Endothelial cell of umbilical vein (primary cell): ENCODE measurements at regions not wholly inside any gene's neighbourhood (a gene's known extent, or its start where the extent isn't known, plus 50 kb on each side); places are given as distances from the start of the nearest gene placed in this dataset.

ENCODE experiments used
- EZH2 ChIP-seq: IDR thresholded peaks from 2 replicates; pipeline ENCODE4 v1.6.1; 2012; ENCODE audit warnings: borderline replicate concordance, low read depth, mild to moderate bottlenecking, moderate library complexity, low read length, inconsistent platforms; ENCODE audit not compliant: severe bottlenecking
- MYC ChIP-seq: IDR thresholded peaks from one replicate; pipeline ENCODE4 v1.6.1; 2011; ENCODE audit warnings: mild to moderate bottlenecking, low read depth, low read length
- POLR2A ChIP-seq: IDR thresholded peaks from 2 replicates; pipeline ENCODE4 v1.6.1; 2012; ENCODE audit warnings: low read depth, mild to moderate bottlenecking, control low read depth, low read length
- POLR2AphosphoS5 ChIP-seq: IDR thresholded peaks from 2 replicates; pipeline ENCODE4 v1.6.1; 2012; ENCODE audit warnings: low read depth, mild to moderate bottlenecking, control low read depth, low read length, moderate library complexity; ENCODE audit not compliant: insufficient read depth
- TF ChIP-seq, protein P1 (sequence below), 2 donors: IDR thresholded peaks; 1 replicate in 1 of 2; 2 replicates in 1 of 2; pipeline ENCODE4 v1.5.1; 2011; ENCODE audit warnings: low read length in 2 of 2, mild to moderate bottlenecking in 2 of 2, moderate library complexity in 2 of 2, control low read depth in 1 of 2, inconsistent platforms in 1 of 2, low read depth in 1 of 2; ENCODE audit not compliant: insufficient read depth in 1 of 2; ENCODE audit errors: extremely low read depth in 1 of 2

- TF ChIP-seq, protein P1, sequence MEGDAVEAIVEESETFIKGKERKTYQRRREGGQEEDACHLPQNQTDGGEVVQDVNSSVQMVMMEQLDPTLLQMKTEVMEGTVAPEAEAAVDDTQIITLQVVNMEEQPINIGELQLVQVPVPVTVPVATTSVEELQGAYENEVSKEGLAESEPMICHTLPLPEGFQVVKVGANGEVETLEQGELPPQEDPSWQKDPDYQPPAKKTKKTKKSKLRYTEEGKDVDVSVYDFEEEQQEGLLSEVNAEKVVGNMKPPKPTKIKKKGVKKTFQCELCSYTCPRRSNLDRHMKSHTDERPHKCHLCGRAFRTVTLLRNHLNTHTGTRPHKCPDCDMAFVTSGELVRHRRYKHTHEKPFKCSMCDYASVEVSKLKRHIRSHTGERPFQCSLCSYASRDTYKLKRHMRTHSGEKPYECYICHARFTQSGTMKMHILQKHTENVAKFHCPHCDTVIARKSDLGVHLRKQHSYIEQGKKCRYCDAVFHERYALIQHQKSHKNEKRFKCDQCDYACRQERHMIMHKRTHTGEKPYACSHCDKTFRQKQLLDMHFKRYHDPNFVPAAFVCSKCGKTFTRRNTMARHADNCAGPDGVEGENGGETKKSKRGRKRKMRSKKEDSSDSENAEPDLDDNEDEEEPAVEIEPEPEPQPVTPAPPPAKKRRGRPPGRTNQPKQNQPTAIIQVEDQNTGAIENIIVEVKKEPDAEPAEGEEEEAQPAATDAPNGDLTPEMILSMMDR (IDR thresholded peaks at IDR 0.05; ENCODE audit: extremely low read depth in 1 of 2, insufficient read depth in 1 of 2, low read depth in 1 of 2, low read length in 2 of 2), result no peak
- TF ChIP-seq MYC (no peak), POLR2A (no peak), POLR2AphosphoS5 (no peak), EZH2 (no peak)
These were observed 90.2 kb upstream of the RUNX3 start for GRCh38 chr1:25020173-25020845.
